ENCODE measurements at regions not wholly inside any gene's neighbourhood (a gene's known extent, or its start where the extent isn't known, plus 50 kb on each side); places are given as distances from the start of the nearest gene placed in this dataset.

DNA sequence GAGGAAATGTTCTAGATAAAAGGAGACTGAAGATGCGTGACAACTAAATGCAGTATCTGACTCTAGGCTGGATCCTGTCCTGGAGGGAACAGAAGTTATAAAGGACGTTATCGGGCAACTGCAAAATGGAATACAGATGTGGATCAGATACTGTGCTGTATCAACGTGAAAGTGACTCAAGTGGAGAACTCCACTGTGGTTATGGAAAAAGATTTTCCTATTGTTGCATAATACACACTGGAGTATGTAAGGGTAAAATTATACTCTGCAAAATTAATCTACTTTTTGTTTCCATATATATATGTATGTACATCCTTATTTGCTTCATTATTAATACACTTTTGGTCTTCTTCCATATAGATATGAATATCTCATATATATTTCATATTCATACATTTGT, 654.0 kb downstream of the QKI start:
- Histone ChIP-seq H3K4me3 (no peak overlapping the region), H3K9me2 (replicated peaks; ENCODE audit: insufficient read depth) (no peaks in the 10 kb centered on the region), H3K27ac (no peak overlapping the region), H3K27me3 (no peaks in the 10 kb centered on the region), H3K79me2 (no peaks in the 10 kb centered on the region), H2AFZ (no peak overlapping the region), H3K9me3 (ENCODE audit: low read depth) (no peaks in the 10 kb centered on the region), H3K4me2 (no peak overlapping the region), H3K36me3 (replicated peaks; ENCODE audit: insufficient read depth, low read depth) (no peaks in the 10 kb centered on the region), H4K20me1 (ENCODE audit: insufficient read depth, poor library complexity, severe bottlenecking) (no peaks in the 10 kb centered on the region), H3K4me1 (ENCODE audit: insufficient read depth) (no peaks in the 10 kb centered on the region)
- 79% methylated on average over 4 of the region's 4 CpGs for WGBS (ENCODE audit: low lambda C conversion rate, missing lambda C conversion rate)
- no peak for DNase-seq (ENCODE audit: low spot score)
- TF ChIP-seq EZH2 (IDR thresholded peaks at IDR 0.05; ENCODE audit: borderline replicate concordance): no peak
- no peak for TF ChIP-seq EZH2phosphoT487 (IDR thresholded peaks at IDR 0.05; ENCODE audit: low read depth, severe bottlenecking, unreplicated experiment)
- TF ChIP-seq, protein P1, sequence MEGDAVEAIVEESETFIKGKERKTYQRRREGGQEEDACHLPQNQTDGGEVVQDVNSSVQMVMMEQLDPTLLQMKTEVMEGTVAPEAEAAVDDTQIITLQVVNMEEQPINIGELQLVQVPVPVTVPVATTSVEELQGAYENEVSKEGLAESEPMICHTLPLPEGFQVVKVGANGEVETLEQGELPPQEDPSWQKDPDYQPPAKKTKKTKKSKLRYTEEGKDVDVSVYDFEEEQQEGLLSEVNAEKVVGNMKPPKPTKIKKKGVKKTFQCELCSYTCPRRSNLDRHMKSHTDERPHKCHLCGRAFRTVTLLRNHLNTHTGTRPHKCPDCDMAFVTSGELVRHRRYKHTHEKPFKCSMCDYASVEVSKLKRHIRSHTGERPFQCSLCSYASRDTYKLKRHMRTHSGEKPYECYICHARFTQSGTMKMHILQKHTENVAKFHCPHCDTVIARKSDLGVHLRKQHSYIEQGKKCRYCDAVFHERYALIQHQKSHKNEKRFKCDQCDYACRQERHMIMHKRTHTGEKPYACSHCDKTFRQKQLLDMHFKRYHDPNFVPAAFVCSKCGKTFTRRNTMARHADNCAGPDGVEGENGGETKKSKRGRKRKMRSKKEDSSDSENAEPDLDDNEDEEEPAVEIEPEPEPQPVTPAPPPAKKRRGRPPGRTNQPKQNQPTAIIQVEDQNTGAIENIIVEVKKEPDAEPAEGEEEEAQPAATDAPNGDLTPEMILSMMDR (IDR thresholded peaks at IDR 0.05; ENCODE audit: poor library complexity): no peak

DNA sequence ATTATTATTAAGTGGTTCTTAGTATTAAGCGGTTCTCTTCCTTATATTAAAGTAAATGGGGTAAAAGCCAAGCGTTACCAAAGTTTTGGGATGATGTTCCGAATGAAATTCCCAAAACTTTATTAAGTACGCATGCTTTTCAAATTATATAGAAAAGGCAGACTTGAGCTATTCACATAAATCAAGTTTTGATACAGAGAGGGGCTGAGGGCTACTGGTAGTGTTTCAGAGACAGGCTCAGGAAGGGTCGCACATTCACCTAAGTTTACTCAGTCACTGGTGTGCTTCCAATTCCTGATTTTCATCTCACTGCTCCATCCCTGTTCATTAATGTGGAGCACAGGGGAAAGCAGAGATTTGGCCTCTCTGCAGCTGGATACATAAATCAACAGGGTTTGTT, 652.2 kb downstream of the QKI start:
- Histone ChIP-seq H3K9me3 (ENCODE audit: low read depth) (no peaks in the 10 kb centered on the region), H3K79me2 (no peaks in the 10 kb centered on the region), H3K4me2 (no peak overlapping the region), H3K4me3 (no peak overlapping the region), H3K4me1 (ENCODE audit: insufficient read depth) (no peaks in the 10 kb centered on the region), H2AFZ (no peak overlapping the region), H3K9me2 (replicated peaks; ENCODE audit: insufficient read depth) (no peaks in the 10 kb centered on the region), H3K27ac (no peak overlapping the region), H3K27me3 (no peaks in the 10 kb centered on the region), H4K20me1 (ENCODE audit: insufficient read depth, poor library complexity, severe bottlenecking) (no peaks in the 10 kb centered on the region), H3K36me3 (replicated peaks; ENCODE audit: insufficient read depth, low read depth) (no peaks in the 10 kb centered on the region)
- no peak for DNase-seq (ENCODE audit: low spot score)
- TF ChIP-seq, protein P1 (IDR thresholded peaks at IDR 0.05; ENCODE audit: poor library complexity): no peak
- WGBS (ENCODE audit: low lambda C conversion rate, missing lambda C conversion rate): 91% methylated on average over 5 of the region's 5 CpGs

DNA sequence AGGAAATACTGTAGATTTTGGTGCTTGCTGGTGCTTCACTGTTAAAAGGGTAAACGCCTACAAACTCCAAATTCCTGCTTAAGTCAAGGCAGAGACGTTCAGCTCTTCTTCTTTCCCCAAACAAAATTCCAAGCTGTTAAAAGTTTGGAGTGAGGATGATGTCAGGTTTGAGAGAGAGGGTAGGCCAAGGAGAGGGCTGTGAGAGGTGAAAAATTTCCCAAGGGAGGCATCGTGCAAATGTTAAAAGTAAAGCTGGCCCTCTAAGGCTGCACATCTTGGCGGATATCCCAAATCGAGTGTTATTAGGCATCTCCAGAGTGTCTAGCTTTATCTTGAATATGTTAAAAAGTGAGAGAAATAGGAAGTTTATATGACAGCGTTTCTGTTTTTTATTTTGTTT, 651.8 kb downstream of the QKI start:
- H3K9me3 ChIP-seq (ENCODE audit: low read depth): no peaks in the 10 kb centered on the region
- H3K9me2 ChIP-seq (replicated peaks; ENCODE audit: insufficient read depth): no peaks in the 10 kb centered on the region
- no peaks in the 10 kb centered on the region for H4K20me1 ChIP-seq (ENCODE audit: insufficient read depth, poor library complexity, severe bottlenecking)
- H3K27me3 ChIP-seq: no peaks in the 10 kb centered on the region
- no peak overlapping the region for H3K27ac ChIP-seq
- WGBS (ENCODE audit: low lambda C conversion rate, missing lambda C conversion rate): 76% methylated on average over 6 of the region's 6 CpGs
- H2AFZ ChIP-seq: no peak overlapping the region
- H3K36me3 ChIP-seq (replicated peaks; ENCODE audit: insufficient read depth, low read depth): no peaks in the 10 kb centered on the region
- no peaks in the 10 kb centered on the region for H3K79me2 ChIP-seq
- no peak overlapping the region for H3K4me2 ChIP-seq
- TF ChIP-seq, protein P1 (IDR thresholded peaks at IDR 0.05; ENCODE audit: poor library complexity): no peak
- no peak for TF ChIP-seq EZH2phosphoT487 (IDR thresholded peaks at IDR 0.05; ENCODE audit: low read depth, severe bottlenecking, unreplicated experiment)
- no peak for DNase-seq (ENCODE audit: low spot score)
- H3K4me1 ChIP-seq (ENCODE audit: insufficient read depth): no peaks in the 10 kb centered on the region
- no peak overlapping the region for H3K4me3 ChIP-seq

DNA sequence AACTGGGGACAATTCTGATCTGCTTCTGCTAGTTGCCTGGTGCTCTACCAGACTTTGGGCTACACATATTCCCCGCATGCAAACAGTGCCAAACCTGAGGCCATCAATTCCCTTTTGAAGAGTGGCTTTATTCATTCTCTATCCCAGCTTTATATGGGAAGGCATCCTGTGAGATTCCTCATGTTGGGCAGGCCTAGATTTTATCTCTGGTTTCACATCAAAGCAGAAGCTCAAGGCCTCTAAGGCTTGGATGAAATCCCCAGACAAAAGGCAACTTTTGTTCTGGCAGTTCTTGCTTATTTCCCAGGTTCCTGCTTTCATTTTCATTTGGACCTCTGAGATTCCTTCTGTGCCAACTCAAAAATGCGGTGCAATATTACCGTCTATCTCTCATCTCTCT, 648.8 kb downstream of the QKI start:
- Histone ChIP-seq H3K9me3 (ENCODE audit: low read depth) (no peaks in the 10 kb centered on the region), H3K27ac (no peak overlapping the region), H4K20me1 (ENCODE audit: insufficient read depth, poor library complexity, severe bottlenecking) (no peaks in the 10 kb centered on the region), H3K4me3 (no peak overlapping the region), H3K27me3 (no peaks in the 10 kb centered on the region), H3K4me2 (no peak overlapping the region), H3K79me2 (no peaks in the 10 kb centered on the region), H3K4me1 (ENCODE audit: insufficient read depth) (no peaks in the 10 kb centered on the region), H3K36me3 (replicated peaks; ENCODE audit: insufficient read depth, low read depth) (no peaks in the 10 kb centered on the region), H3K9me2 (replicated peaks; ENCODE audit: insufficient read depth) (no peaks in the 10 kb centered on the region), H2AFZ (no peak overlapping the region)
- TF ChIP-seq EZH2 (IDR thresholded peaks at IDR 0.05; ENCODE audit: borderline replicate concordance) (no peak), EZH2phosphoT487 (IDR thresholded peaks at IDR 0.05; ENCODE audit: low read depth, severe bottlenecking, unreplicated experiment) (no peak)
- TF ChIP-seq, protein P1 (IDR thresholded peaks at IDR 0.05; ENCODE audit: poor library complexity): no peak
- DNase-seq (ENCODE audit: low spot score): no peak
- 97% methylated on average over 3 of the region's 3 CpGs for WGBS (ENCODE audit: low lambda C conversion rate, missing lambda C conversion rate)
